ENCODE measurements at regions not wholly inside any gene's neighbourhood (a gene's known extent, or its start where the extent isn't known, plus 50 kb on each side); places are given as distances from the start of the nearest gene placed in this dataset.

GRCh38 chr1:189605226-189605625 lies 872.4 kb downstream of the BRINP3 start:
- no peak for TF ChIP-seq CTCF (IDR thresholded peaks at IDR 0.05; ENCODE audit: low read length, missing control alignments)
- no peak for DNase-seq (ENCODE audit: low read depth)
- H3K4me3 ChIP-seq (replicated peaks; ENCODE audit: low read depth, low read length) = no peak overlapping the region

- no peak for DNase-seq (ENCODE audit: low read depth)
- H3K4me3 ChIP-seq (replicated peaks; ENCODE audit: low read depth, low read length) = no peak overlapping the region
- no peak for TF ChIP-seq CTCF (IDR thresholded peaks at IDR 0.05; ENCODE audit: low read length, missing control alignments)
Observed at GRCh38 chr1:189606047-189606446, 871.6 kb downstream of the BRINP3 start.

GRCh38 chr1:189606795-189607476 lies 870.7 kb downstream of the BRINP3 start:
- peak; percentile 69 for DNase-seq (ENCODE audit: low read depth)
- H3K4me3 ChIP-seq (replicated peaks; ENCODE audit: low read depth, low read length) = no peak overlapping the region
- no peak for TF ChIP-seq CTCF (IDR thresholded peaks at IDR 0.05; ENCODE audit: low read length, missing control alignments)

- DNase-seq (ENCODE audit: low read depth) = no peak
- no peak overlapping the region for H3K4me3 ChIP-seq (replicated peaks; ENCODE audit: low read depth, low read length)
- no peak for TF ChIP-seq CTCF (IDR thresholded peaks at IDR 0.05; ENCODE audit: low read length, missing control alignments)
Observed at GRCh38 chr1:189607477-189608096, 870.1 kb downstream of the BRINP3 start.

GRCh38 chr1:189609167-189609566 lies 868.5 kb downstream of the BRINP3 start:
- TF ChIP-seq CTCF (IDR thresholded peaks at IDR 0.05; ENCODE audit: low read length, missing control alignments) = no peak
- no peak overlapping the region for H3K4me3 ChIP-seq (replicated peaks; ENCODE audit: low read depth, low read length)
- no peak for DNase-seq (ENCODE audit: low read depth)

- DNase-seq (ENCODE audit: low read depth) = peak; percentile 51
- no peak for TF ChIP-seq CTCF (IDR thresholded peaks at IDR 0.05; ENCODE audit: low read length, missing control alignments)
- no peak overlapping the region for H3K4me3 ChIP-seq (replicated peaks; ENCODE audit: low read depth, low read length)
Observed at GRCh38 chr1:189616893-189617292, 860.8 kb downstream of the BRINP3 start.
